SU-DHL-6 (cell line): ENCODE measurements at regions not wholly inside any gene's neighbourhood (a gene's known extent, or its start where the extent isn't known, plus 50 kb on each side); places are given as distances from the start of the nearest gene placed in this dataset.

Source experiments
- CTCF ChIP-seq: fragments of 200-600 bp; sonication (generic); IDR thresholded peaks from one replicate; pipeline ENCODE4 v1.5.1; 2017; ENCODE audit warnings: antibody characterized with exemption, mild to moderate bottlenecking, low read length, moderate library complexity; ENCODE audit not compliant: insufficient read depth, poor library complexity, severe bottlenecking
- EZH2phosphoT487 ChIP-seq: fragments of 200-600 bp; sonication (generic), shearing (Covaris generic); conservative IDR thresholded peaks from 2 replicates; pipeline ENCODE4 v1.6.1; 2018; ENCODE audit warnings: mild to moderate bottlenecking, antibody characterized with exemption, low read length, moderate library complexity, mixed read lengths

- no peak for TF ChIP-seq CTCF
- TF ChIP-seq EZH2phosphoT487, result no peak
Observed at GRCh38 chr5:5071554-5071953, 68.6 kb upstream of the ADAMTS16 start.
